ENCODE measurements at regions not wholly inside any gene's neighbourhood (a gene's known extent, or its start where the extent isn't known, plus 50 kb on each side); places are given as distances from the start of the nearest gene placed in this dataset.

GRCh38 chr17:53264730-53265129, 558.0 kb upstream of the KIF2B start:
- Histone ChIP-seq H3K36me3 (no peaks in the 10 kb centered on the region), H3K9me3 (no peaks in the 10 kb centered on the region), H3K4me1 (no peaks in the 10 kb centered on the region), H3K27ac (no peak overlapping the region), H3K4me3 (no peak overlapping the region), H3K27me3 (no peaks in the 10 kb centered on the region)
- intact Hi-C loops (cut with DNase I), result no loop called here
- DNase-seq, result no peak
- ATAC-seq, result no peak
- no peak for TF ChIP-seq CTCF (IDR thresholded peaks at IDR 0.05)
- no peak for FAIRE-seq
- WGBS, 2 donors, result 84 to 94% methylated on average over 1 of the region's 1 CpG

GRCh38 chr17:53253956-53254597, 568.6 kb upstream of the KIF2B start:
- DNase-seq (peak in 1 of 6 donors; percentile 19), FAIRE-seq (no peak), ATAC-seq (no peak)
- no peak overlapping the region for H3K27ac ChIP-seq
- intact Hi-C loops (cut with DNase I), result no loop called here
- H3K36me3 ChIP-seq, result no peaks in the 10 kb centered on the region
- WGBS, 2 donors, result 13 to 31% methylated on average over 1 of the region's 1 CpG
- H3K9me3 ChIP-seq, result no peaks in the 10 kb centered on the region
- no peak for TF ChIP-seq CTCF (IDR thresholded peaks at IDR 0.05)
- no peaks in the 10 kb centered on the region for H3K27me3 ChIP-seq
- no peaks in the 10 kb centered on the region for H3K4me1 ChIP-seq
- no peak overlapping the region for H3K4me3 ChIP-seq

- Histone ChIP-seq H3K4me1 (no peaks in the 10 kb centered on the region), H3K36me3 (no peaks in the 10 kb centered on the region), H3K27ac (no peak overlapping the region), H3K4me3 (no peak overlapping the region), H3K27me3 (no peaks in the 10 kb centered on the region), H3K9me3 (no peaks in the 10 kb centered on the region)
- ATAC-seq (no peak), DNase-seq (no peak), FAIRE-seq (no peak)
- intact Hi-C loops (cut with DNase I), result no loop called here
- TF ChIP-seq CTCF (IDR thresholded peaks at IDR 0.05), result no peak
- 4 to 12% methylated on average over 3 of the region's 3 CpGs for WGBS, 2 donors
Measured at GRCh38 chr17:53249036-53249435, 573.7 kb upstream of the KIF2B start.

GRCh38 chr17:53234138-53234537, 588.6 kb upstream of the KIF2B start:
- Histone ChIP-seq H3K27ac (no peak overlapping the region), H3K36me3 (no peaks in the 10 kb centered on the region), H3K4me1 (no peaks in the 10 kb centered on the region), H3K4me3 (no peak overlapping the region), H3K27me3 (no peaks in the 10 kb centered on the region), H3K9me3 (no peaks in the 10 kb centered on the region)
- intact Hi-C loops (cut with DNase I), result no loop called here
- no peak for ATAC-seq
- DNase-seq, result no peak
- FAIRE-seq, result no peak
- 94 to 96% methylated on average over 2 of the region's 2 CpGs for WGBS, 2 donors
- no peak for TF ChIP-seq CTCF (IDR thresholded peaks at IDR 0.05)

GRCh38 chr17:53227514-53227913, 595.2 kb upstream of the KIF2B start:
- Histone ChIP-seq H3K4me1 (peaks cover 0 to 4% (median 0%) of the 10 kb centered on the region in 3 donors), H3K9me3 (no peaks in the 10 kb centered on the region), H3K4me3 (no peak overlapping the region), H3K27ac (no peak overlapping the region), H3K36me3 (no peaks in the 10 kb centered on the region), H3K27me3 (no peaks in the 10 kb centered on the region)
- DNase-seq, result no peak
- TF ChIP-seq CTCF (IDR thresholded peaks at IDR 0.05), result no peak
- no peak for FAIRE-seq
- WGBS, 2 donors, result 21% methylated on average over 2 of the region's 2 CpGs
- intact Hi-C loops (cut with DNase I), result no loop called here
- ATAC-seq, result peak in 2 of 4 donors; percentile 61 to 82
